ENCODE measurements at regions not wholly inside any gene's neighbourhood (a gene's known extent, or its start where the extent isn't known, plus 50 kb on each side); places are given as distances from the start of the nearest gene placed in this dataset.

DNA sequence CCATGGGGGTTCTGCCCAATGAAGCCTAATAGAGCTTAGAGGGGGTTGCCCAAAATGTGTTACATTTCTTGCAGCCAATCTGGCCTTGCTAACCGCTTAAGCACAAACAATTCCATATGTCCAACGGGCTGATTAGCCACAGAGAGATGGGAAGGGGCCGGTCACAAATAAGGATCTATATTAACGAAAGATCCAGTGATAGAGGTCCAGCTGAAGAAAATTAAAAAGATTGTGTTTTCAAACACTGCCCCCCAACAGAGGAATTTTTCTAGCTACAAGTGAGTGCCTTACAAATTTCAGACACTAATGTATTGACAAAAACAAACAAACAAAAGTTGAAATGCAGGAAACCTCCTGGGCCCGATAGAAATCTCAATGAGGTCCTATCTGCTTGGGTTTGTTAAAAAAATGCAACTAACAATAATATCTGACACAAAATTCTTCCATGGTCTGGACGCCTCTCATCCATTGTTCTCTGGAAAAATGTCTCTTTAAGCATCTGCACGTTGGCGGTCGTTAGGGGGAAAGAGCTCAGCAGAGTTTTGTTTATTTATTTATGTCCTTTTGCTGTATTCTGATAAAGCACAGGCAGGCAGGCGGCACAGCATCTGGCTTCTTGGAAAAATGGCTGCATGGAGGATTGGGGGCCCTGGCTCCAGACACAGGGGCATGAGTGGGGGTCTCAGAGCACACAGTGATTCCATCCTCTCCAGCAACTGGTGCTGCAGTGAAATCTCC lies 402.0 kb downstream of the RPS24 start:
- no peak overlapping the region for H3K27ac ChIP-seq
- peaks cover 0 to 3% (median 0%) of the 10 kb centered on the region in 4 donors for H3K4me1 ChIP-seq
- H3K27me3 ChIP-seq: no peaks in the 10 kb centered on the region
- no peak for TF ChIP-seq POLR2A (IDR thresholded peaks at IDR 0.05)
- TF ChIP-seq EP300 (IDR thresholded peaks at IDR 0.05): no peak
- TF ChIP-seq POLR2AphosphoS5 (IDR thresholded peaks at IDR 0.05): no peak
- TF ChIP-seq, protein P1, sequence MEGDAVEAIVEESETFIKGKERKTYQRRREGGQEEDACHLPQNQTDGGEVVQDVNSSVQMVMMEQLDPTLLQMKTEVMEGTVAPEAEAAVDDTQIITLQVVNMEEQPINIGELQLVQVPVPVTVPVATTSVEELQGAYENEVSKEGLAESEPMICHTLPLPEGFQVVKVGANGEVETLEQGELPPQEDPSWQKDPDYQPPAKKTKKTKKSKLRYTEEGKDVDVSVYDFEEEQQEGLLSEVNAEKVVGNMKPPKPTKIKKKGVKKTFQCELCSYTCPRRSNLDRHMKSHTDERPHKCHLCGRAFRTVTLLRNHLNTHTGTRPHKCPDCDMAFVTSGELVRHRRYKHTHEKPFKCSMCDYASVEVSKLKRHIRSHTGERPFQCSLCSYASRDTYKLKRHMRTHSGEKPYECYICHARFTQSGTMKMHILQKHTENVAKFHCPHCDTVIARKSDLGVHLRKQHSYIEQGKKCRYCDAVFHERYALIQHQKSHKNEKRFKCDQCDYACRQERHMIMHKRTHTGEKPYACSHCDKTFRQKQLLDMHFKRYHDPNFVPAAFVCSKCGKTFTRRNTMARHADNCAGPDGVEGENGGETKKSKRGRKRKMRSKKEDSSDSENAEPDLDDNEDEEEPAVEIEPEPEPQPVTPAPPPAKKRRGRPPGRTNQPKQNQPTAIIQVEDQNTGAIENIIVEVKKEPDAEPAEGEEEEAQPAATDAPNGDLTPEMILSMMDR (IDR thresholded peaks at IDR 0.05): no peak
- ATAC-seq (ENCODE audit: low FRiP score in 2 of 2): no peak
- no peaks in the 10 kb centered on the region for H3K36me3 ChIP-seq
- WGBS, 2 donors: 63 to 72% methylated on average over 10 of the region's 10 CpGs
- no peak overlapping the region for H3K4me3 ChIP-seq
- no peak for DNase-seq
- H3K9me3 ChIP-seq: no peaks in the 10 kb centered on the region

DNA sequence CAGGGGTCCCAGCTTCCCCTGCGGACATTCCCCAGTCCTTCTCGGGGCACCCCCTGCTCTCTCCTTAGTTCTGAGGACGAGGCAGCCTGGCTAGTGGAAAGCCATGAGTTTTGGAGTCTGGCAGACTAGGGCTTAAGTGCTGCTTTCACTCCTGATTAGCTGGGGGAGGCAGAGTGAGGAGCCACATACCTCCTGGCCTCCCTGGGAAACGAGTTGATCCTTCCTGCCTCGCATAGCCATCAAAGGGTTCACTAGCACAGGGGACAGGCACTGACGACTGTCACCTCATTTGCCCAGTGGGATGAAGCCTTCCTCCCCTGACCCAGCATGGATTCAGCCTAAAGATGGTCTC lies 402.5 kb downstream of the RPS24 start:
- peaks cover 0 to 3% (median 0%) of the 10 kb centered on the region in 4 donors for H3K4me1 ChIP-seq
- H3K27me3 ChIP-seq: no peaks in the 10 kb centered on the region
- no peaks in the 10 kb centered on the region for H3K9me3 ChIP-seq
- no peak overlapping the region for H3K4me3 ChIP-seq
- H3K36me3 ChIP-seq: no peaks in the 10 kb centered on the region
- TF ChIP-seq, protein P1 (IDR thresholded peaks at IDR 0.05): no peak
- TF ChIP-seq EP300 (IDR thresholded peaks at IDR 0.05) (no peak), POLR2AphosphoS5 (IDR thresholded peaks at IDR 0.05) (no peak), POLR2A (IDR thresholded peaks at IDR 0.05) (no peak)
- no peak overlapping the region for H3K27ac ChIP-seq
- ATAC-seq (ENCODE audit: low FRiP score in 2 of 2): no peak
- no peak for DNase-seq
- WGBS, 2 donors: 40 to 82% methylated on average over 1 to 5 of the region's 6 CpGs

DNA sequence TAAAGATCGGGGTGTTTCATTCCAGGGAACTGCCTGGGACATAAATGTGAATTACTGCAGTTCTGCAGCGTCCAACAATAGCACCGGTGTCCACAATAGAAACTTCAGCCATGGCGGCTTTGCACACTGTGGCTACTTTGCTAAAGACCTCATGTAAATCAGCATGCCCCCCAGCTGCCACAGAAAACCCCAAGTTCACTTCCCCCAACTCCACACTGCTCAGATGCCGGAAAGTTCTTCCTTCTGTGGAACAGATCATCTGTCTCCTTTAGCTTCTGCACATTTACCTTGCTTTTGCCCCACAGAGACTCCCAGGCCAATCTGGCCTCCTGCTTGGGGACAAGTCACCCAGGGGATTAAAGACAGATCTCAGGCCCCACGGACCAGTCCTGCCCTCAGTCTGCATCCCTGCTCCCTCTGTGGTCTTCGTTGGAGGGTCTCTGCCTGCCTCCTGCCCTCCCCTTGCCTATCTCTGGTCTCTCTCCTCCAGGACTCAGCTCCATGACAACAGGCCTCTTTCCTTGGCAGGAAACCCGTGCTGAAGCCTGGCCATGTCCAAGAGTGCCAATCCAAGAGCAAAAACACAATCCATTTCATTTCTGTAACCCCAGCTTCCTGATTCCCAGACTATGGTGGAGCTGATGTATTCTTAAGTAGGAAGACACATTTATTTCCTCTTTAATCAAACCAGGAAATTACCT lies 403.2 kb downstream of the RPS24 start:
- Histone ChIP-seq H3K36me3 (no peaks in the 10 kb centered on the region), H3K4me1 (peaks cover 0 to 3% (median 0%) of the 10 kb centered on the region in 4 donors), H3K27ac (no peak overlapping the region), H3K27me3 (no peaks in the 10 kb centered on the region), H3K9me3 (no peaks in the 10 kb centered on the region), H3K4me3 (no peak overlapping the region)
- TF ChIP-seq, protein P1 (IDR thresholded peaks at IDR 0.05): no peak
- no peak for TF ChIP-seq EP300 (IDR thresholded peaks at IDR 0.05)
- no peak for TF ChIP-seq POLR2A (IDR thresholded peaks at IDR 0.05)
- no peak for TF ChIP-seq POLR2AphosphoS5 (IDR thresholded peaks at IDR 0.05)
- DNase-seq (no peak), ATAC-seq (ENCODE audit: low FRiP score in 2 of 2) (no peak)
- WGBS, 2 donors: 84 to 85% methylated on average over 8 of the region's 8 CpGs

DNA sequence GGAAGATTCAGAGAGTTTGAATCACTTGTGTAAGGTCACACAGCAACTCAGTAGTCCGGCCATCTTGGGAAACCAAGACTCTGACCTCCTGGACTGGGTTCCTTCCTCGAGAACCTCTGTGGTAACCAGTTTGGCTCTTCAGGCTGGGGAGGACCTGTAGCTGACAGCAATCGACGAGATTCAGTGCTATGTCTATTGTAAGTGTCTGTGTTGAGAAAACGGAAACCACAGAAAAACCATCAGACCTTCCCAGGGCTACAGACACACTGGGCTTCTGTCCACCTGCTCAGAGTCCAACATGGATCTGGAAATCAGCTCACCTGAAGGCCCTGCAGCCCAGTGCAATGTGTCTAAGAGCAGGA lies 403.7 kb downstream of the RPS24 start:
- Histone ChIP-seq H3K27ac (no peak overlapping the region), H3K9me3 (no peaks in the 10 kb centered on the region), H3K36me3 (no peaks in the 10 kb centered on the region), H3K4me1 (peaks cover 0 to 3% (median 0%) of the 10 kb centered on the region in 4 donors), H3K4me3 (no peak overlapping the region), H3K27me3 (no peaks in the 10 kb centered on the region)
- no peak for TF ChIP-seq EP300 (IDR thresholded peaks at IDR 0.05)
- DNase-seq: no peak
- ATAC-seq (ENCODE audit: low FRiP score in 2 of 2): no peak
- WGBS, 2 donors: 90 to 91% methylated on average over 5 of the region's 5 CpGs

DNA sequence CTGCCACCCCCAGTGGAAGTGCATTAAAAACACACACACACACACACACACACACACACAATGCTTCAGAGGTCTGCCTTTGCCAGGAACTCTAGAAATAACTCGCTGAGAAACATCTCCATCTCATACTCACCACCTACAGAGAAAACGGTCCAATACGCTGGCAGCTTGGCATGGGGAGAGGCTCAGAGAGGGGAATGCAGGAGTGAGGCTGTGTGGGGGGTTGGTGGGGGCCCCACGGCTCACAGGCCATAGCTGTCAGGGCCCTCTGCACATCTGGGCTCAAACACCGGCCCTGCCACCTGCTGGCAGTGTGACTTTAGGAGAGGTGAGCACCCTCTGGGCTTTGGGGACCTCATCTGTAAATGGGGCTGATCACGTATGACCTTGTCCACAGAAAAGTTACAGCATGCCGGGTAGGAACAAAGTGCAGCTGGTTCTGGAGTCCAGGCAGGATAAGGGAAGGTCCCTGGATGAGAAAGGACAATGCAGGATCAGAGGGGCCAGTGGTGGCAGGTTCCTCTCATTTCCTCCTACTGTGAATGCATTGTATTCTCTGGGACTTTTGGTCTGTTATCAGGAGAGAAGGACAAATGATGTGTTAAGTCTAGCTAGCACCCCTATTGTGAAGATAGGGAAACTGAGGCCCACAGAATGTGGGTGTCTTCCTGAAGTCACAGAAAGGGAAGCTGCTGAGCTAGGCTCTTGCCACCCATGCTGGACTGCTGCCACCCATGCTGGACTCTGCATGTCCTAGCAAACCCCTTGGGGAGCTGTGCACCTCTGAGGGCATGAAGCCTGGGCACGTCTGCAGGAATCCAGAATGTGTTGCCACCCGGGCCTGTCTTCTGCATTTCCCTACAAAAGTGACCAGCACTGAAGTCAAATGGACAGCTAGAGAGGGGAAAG lies 404.6 kb downstream of the RPS24 start:
- Histone ChIP-seq H3K27ac (no peak overlapping the region), H3K36me3 (no peaks in the 10 kb centered on the region), H3K27me3 (no peaks in the 10 kb centered on the region), H3K9me3 (no peaks in the 10 kb centered on the region), H3K4me3 (no peak overlapping the region), H3K4me1 (peaks cover 0 to 3% (median 0%) of the 10 kb centered on the region in 4 donors)
- 59 to 61% methylated on average over 9 of the region's 9 CpGs for WGBS, 2 donors
- ATAC-seq (ENCODE audit: low FRiP score in 2 of 2) (no peak), DNase-seq (no peak)
- TF ChIP-seq, protein P1 (IDR thresholded peaks at IDR 0.05): peak in 1 of 6 experiments; percentile 11
- no peak for TF ChIP-seq EP300 (IDR thresholded peaks at IDR 0.05)
